IMR-90 (cell line): ENCODE measurements at regions not wholly inside any gene's neighbourhood (a gene's known extent, or its start where the extent isn't known, plus 50 kb on each side); places are given as distances from the start of the nearest gene placed in this dataset.

Source experiments
- ATAC-seq: fragments of 200-7000 bp; cut with Tn5 transposase; 2 replicates; pipeline ENCODE4 v1.9.1; 2020; ENCODE audit warnings: low read depth, mild to moderate bottlenecking, moderate library complexity
- BruUV-seq: library from RNA; stranded (reverse); fragments of 400-500 nt; replicated peaks from 2 replicates; lab custom pipeline; 2021; lab: Mats Ljungman, UMichigan
- CTCF ChIA-PET: fragments of 300-600 bp; formaldehyde crosslinking; extraction: SDS; loops from one replicate; lab custom pipeline; 2021; ENCODE audit warnings: antibody characterized with exemption; lab: Yijun Ruan, JAX
- POLR2A ChIA-PET: fragments of 300-600 bp; sonication (Branson Sonifier 250); formaldehyde crosslinking; loops from one replicate; lab custom pipeline; 2022; ENCODE audit warnings: antibody characterized with exemption; ENCODE audit not compliant: unreplicated experiment; lab: Charles Lee
- DNase-seq: peaks from one replicate; pipeline ENCODE4 v3.0.0; 2013
- H2AFZ ChIP-seq: replicated peaks from 2 replicates; pipeline ENCODE3; 2013; ENCODE audit warnings: low read length, mild to moderate bottlenecking; ENCODE audit not compliant: poor library complexity
- H2AK5ac ChIP-seq: 2 replicates; pipeline ENCODE4 v1.6.1; 2013; ENCODE audit warnings: low read depth, low read length, inconsistent platforms
- H2AK9ac ChIP-seq: replicated peaks from 2 replicates; pipeline ENCODE3; 2013; ENCODE audit warnings: mild to moderate bottlenecking, low read depth, low read length, moderate library complexity; ENCODE audit not compliant: poor library complexity
- H2BK120ac ChIP-seq: 2 replicates; pipeline ENCODE4 v1.6.1; 2013; ENCODE audit warnings: low read depth, low read length, inconsistent platforms
- H2BK15ac ChIP-seq: 3 replicates; pipeline ENCODE4 v1.6.1; 2013; ENCODE audit warnings: low read depth, low read length, inconsistent platforms
- H2BK20ac ChIP-seq: 2 replicates; pipeline ENCODE4 v1.6.1; 2013; ENCODE audit warnings: low read depth, mild to moderate bottlenecking, inconsistent platforms, low read length, moderate library complexity
- H2BK5ac ChIP-seq: 2 replicates; pipeline ENCODE4 v1.6.1; 2013; ENCODE audit warnings: mild to moderate bottlenecking, low read depth, low read length, inconsistent platforms; ENCODE audit not compliant: poor library complexity, severe bottlenecking
- H3K14ac ChIP-seq: replicated peaks from 2 replicates; pipeline ENCODE4 v1.6.1; 2013; ENCODE audit warnings: low read depth, low read length, inconsistent platforms
- H3K18ac ChIP-seq: 2 replicates; pipeline ENCODE4 v1.6.1; 2013; ENCODE audit warnings: low read depth, low read length, control low read depth
- H3K23ac ChIP-seq: 2 replicates; pipeline ENCODE4 v1.6.1; 2013; ENCODE audit warnings: low read depth, low read length, inconsistent platforms
- H3K27ac ChIP-seq: 2 replicates; pipeline ENCODE4 v1.5.1; 2013; ENCODE audit warnings: mild to moderate bottlenecking, control low read depth, low read length; ENCODE audit not compliant: insufficient read depth
- H3K27me3 ChIP-seq: 2 replicates; pipeline ENCODE4 v1.6.1; 2013; ENCODE audit warnings: low read length; ENCODE audit not compliant: control insufficient read depth, insufficient read depth
- H3K36me3 ChIP-seq: 2 replicates; pipeline ENCODE4 v1.6.1; 2013; ENCODE audit warnings: low read length, mixed read lengths; ENCODE audit not compliant: control insufficient read depth, insufficient read depth
- H3K4ac ChIP-seq: 2 replicates; pipeline ENCODE4 v1.6.1; 2013; ENCODE audit warnings: low read depth, low read length, inconsistent platforms
- H3K4me1 ChIP-seq: 2 replicates; pipeline ENCODE4 v1.6.1; 2013; ENCODE audit warnings: low read length, mixed read lengths; ENCODE audit not compliant: control insufficient read depth, insufficient read depth
- H3K4me2 ChIP-seq: 2 replicates; pipeline ENCODE4 v1.6.1; 2013; ENCODE audit warnings: low read depth, mild to moderate bottlenecking, control low read depth, low read length, moderate library complexity
- H3K4me3 ChIP-seq: 2 replicates; pipeline ENCODE4 v1.5.1; 2013; ENCODE audit warnings: low read depth, mild to moderate bottlenecking, control low read depth, low read length, moderate library complexity; ENCODE audit not compliant: insufficient read depth
- H3K56ac ChIP-seq: 2 replicates; pipeline ENCODE4 v1.6.1; 2013; ENCODE audit warnings: low read length, inconsistent platforms; ENCODE audit not compliant: insufficient read depth; ENCODE audit errors: extremely low read depth
- H3K79me1 ChIP-seq, 2 experiments: 2 replicates each; pipeline ENCODE4 v1.6.1; 2013; ENCODE audit warnings: low read length in 2 of 2, inconsistent platforms in 1 of 2, low read depth in 1 of 2
- H3K9ac ChIP-seq: 2 replicates; pipeline ENCODE4 v1.6.1; 2013; ENCODE audit warnings: low read depth, low read length, control low read depth
- H3K9me1 ChIP-seq: 2 replicates; pipeline ENCODE4 v1.6.1; 2013; ENCODE audit warnings: low read length, inconsistent platforms; ENCODE audit not compliant: insufficient read depth
- H3K9me3 ChIP-seq: 2 replicates; pipeline ENCODE4 v1.6.1; 2013; ENCODE audit warnings: low read length; ENCODE audit not compliant: control insufficient read depth, insufficient read depth
- H4K20me1 ChIP-seq: 2 replicates; pipeline ENCODE4 v1.6.1; 2013; ENCODE audit warnings: low read length, inconsistent platforms; ENCODE audit not compliant: insufficient read depth
- H4K5ac ChIP-seq: 2 replicates; pipeline ENCODE4 v1.6.1; 2013; ENCODE audit warnings: mild to moderate bottlenecking, low read depth, low read length, control low read depth
- H4K8ac ChIP-seq, 2 experiments: 2 replicates each; pipeline ENCODE4 v1.6.1; 2013; ENCODE audit warnings: low read depth in 2 of 2, low read length in 2 of 2, control low read depth in 1 of 2, inconsistent platforms in 1 of 2
- H4K91ac ChIP-seq: 2 replicates; pipeline ENCODE4 v1.6.1; 2013; ENCODE audit warnings: low read depth, low read length, inconsistent platforms; ENCODE audit not compliant: insufficient read depth
- BHLHE40 ChIP-seq: fragments of 150-350 bp; IDR thresholded peaks from 2 replicates; pipeline ENCODE4 v1.6.1; 2016; ENCODE audit warnings: mild to moderate bottlenecking, low read depth, low read length
- CEBPB ChIP-seq: IDR thresholded peaks from 2 replicates; pipeline ENCODE4 v1.6.1; 2012; ENCODE audit warnings: low read depth, low read length, improper control_type of control experiment
- CHD1 ChIP-seq: IDR thresholded peaks from 2 replicates; pipeline ENCODE4 v1.6.1; 2012; ENCODE audit warnings: low read depth, low read length, improper control_type of control experiment
- FOS ChIP-seq: fragments of 150-350 bp; IDR thresholded peaks from 2 replicates; pipeline ENCODE4 v1.6.1; 2016; ENCODE audit warnings: low read depth, low read length
- MAFK ChIP-seq: IDR thresholded peaks from 2 replicates; pipeline ENCODE4 v1.6.1; 2012; ENCODE audit warnings: low read depth, low read length, improper control_type of control experiment
- MAZ ChIP-seq: IDR thresholded peaks from 2 replicates; pipeline ENCODE4 v1.6.1; 2012; ENCODE audit warnings: low read depth, mild to moderate bottlenecking, low read length, improper control_type of control experiment, moderate library complexity, borderline replicate concordance
- MXI1 ChIP-seq: IDR thresholded peaks from 2 replicates; pipeline ENCODE4 v1.6.1; 2012; ENCODE audit warnings: low read depth, mild to moderate bottlenecking, low read length, moderate library complexity, borderline replicate concordance
- NFE2L2 ChIP-seq: fragments of 150-350 bp; IDR thresholded peaks from 2 replicates; pipeline ENCODE4 v1.6.1; 2016; ENCODE audit warnings: low read depth, mild to moderate bottlenecking, low read length
- POLR2A ChIP-seq: IDR thresholded peaks from 2 replicates; pipeline ENCODE4 v1.6.1; 2012; ENCODE audit warnings: mild to moderate bottlenecking, low read depth, low read length
- RAD21 ChIP-seq: IDR thresholded peaks from 2 replicates; pipeline ENCODE4 v1.6.1; 2012; ENCODE audit warnings: low read length, improper control_type of control experiment
- RCOR1 ChIP-seq: IDR thresholded peaks from 2 replicates; pipeline ENCODE4 v1.6.1; 2012; ENCODE audit warnings: mild to moderate bottlenecking, low read length, improper control_type of control experiment; ENCODE audit not compliant: insufficient replicate concordance
- RFX5 ChIP-seq: IDR thresholded peaks from 2 replicates; pipeline ENCODE4 v1.8.0; 2012; ENCODE audit warnings: low read depth, mild to moderate bottlenecking, low read length, moderate library complexity
- SMC3 ChIP-seq: fragments of 150-350 bp; IDR thresholded peaks from 2 replicates; pipeline ENCODE4 v1.6.1; 2016; ENCODE audit warnings: low read depth, mild to moderate bottlenecking, antibody characterized with exemption, low read length, moderate library complexity
- WGBS, 2 experiments: methylation state at CpG; one replicate each; pipeline versions ENCODE4 v1.1.5 to v1.1.7; 2013; ENCODE audit warnings: missing lambda C conversion rate in 2 of 2; ENCODE audit not compliant: insufficient read length in 1 of 2; ENCODE audit errors: extremely low coverage in 2 of 2; 5-methylcytosine and 5-hydroxymethylcytosine counted together
- dilution Hi-C: fragments of 300-500 bp; cut with HindIII; formaldehyde crosslinking; loops from one replicate; pipeline ENCODE4 v1.14.3; 2018; ENCODE audit warnings: low sequenced_read_pairs; ENCODE audit not compliant: unreplicated experiment
- in situ Hi-C: fragments of 300-500 bp; cut with MboI; formaldehyde crosslinking; loops from 3 replicates; pipeline ENCODE4 v1.14.3; 2019; ENCODE audit warnings: low sequenced_read_pairs, inconsistent platforms, mixed read lengths
- intact Hi-C: fragments of 100-400 bp; cut with micrococcal nuclease; formaldehyde crosslinking; loops from 2 replicates; pipeline ENCODE4 v1.10.0; 2022
- TF ChIP-seq, protein P1 (sequence below): fragments of 150-350 bp; IDR thresholded peaks from 2 replicates; pipeline ENCODE4 v1.6.1; 2017; ENCODE audit warnings: mild to moderate bottlenecking, antibody characterized with exemption, low read length, low read depth
- TF ChIP-seq, protein P2 (sequence below): conservative IDR thresholded peaks from 2 replicates; pipeline ENCODE4 v1.5.1; 2012; ENCODE audit warnings: mild to moderate bottlenecking, low read depth, low read length, improper control_type of control experiment
- TF ChIP-seq, protein P3 (sequence below): fragments of 150-350 bp; IDR thresholded peaks from 2 replicates; pipeline ENCODE4 v1.6.1; 2016; ENCODE audit warnings: low read depth, mild to moderate bottlenecking, low read length, moderate library complexity, borderline replicate concordance

DNA sequence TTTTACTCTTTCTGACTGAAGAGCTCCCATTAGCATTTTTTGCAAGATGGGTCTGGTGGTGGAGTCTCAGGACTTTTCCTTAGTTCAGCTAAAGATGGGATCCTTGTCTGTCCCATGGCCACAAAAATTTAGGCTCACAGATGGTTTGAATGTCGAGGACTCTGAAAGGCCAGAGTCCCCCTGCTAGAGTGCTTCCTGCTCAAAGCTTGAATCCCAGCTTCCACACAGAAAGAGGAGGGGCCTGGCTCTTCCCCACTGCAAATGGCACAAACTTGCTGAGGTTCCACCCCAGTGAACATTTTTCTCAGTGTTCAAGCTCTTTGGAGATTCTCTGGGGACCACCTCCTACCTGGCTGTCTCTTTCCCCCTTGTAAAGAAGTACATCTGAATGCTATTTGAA lies 64.7 kb upstream of the UGT2B15 start:
- intact Hi-C loops (no loop called here), in situ Hi-C loops (no loop called here), dilution Hi-C loops (no loop called here)
- no CpG with 5 or more reads among the region's 1 CpG for WGBS, 2 experiments
- TF ChIP-seq CEBPB: no peak
- no peak for TF ChIP-seq SMC3
- no peak for TF ChIP-seq POLR2A
- TF ChIP-seq, protein P1, sequence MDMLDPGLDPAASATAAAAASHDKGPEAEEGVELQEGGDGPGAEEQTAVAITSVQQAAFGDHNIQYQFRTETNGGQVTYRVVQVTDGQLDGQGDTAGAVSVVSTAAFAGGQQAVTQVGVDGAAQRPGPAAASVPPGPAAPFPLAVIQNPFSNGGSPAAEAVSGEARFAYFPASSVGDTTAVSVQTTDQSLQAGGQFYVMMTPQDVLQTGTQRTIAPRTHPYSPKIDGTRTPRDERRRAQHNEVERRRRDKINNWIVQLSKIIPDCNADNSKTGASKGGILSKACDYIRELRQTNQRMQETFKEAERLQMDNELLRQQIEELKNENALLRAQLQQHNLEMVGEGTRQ: no peak
- no peak for TF ChIP-seq MXI1
- TF ChIP-seq MAFK: no peak
- TF ChIP-seq RAD21: no peak
- TF ChIP-seq MAZ: no peak
- no peak for TF ChIP-seq FOS
- TF ChIP-seq RCOR1: no peak
- TF ChIP-seq CHD1: no peak
- TF ChIP-seq, protein P2, sequence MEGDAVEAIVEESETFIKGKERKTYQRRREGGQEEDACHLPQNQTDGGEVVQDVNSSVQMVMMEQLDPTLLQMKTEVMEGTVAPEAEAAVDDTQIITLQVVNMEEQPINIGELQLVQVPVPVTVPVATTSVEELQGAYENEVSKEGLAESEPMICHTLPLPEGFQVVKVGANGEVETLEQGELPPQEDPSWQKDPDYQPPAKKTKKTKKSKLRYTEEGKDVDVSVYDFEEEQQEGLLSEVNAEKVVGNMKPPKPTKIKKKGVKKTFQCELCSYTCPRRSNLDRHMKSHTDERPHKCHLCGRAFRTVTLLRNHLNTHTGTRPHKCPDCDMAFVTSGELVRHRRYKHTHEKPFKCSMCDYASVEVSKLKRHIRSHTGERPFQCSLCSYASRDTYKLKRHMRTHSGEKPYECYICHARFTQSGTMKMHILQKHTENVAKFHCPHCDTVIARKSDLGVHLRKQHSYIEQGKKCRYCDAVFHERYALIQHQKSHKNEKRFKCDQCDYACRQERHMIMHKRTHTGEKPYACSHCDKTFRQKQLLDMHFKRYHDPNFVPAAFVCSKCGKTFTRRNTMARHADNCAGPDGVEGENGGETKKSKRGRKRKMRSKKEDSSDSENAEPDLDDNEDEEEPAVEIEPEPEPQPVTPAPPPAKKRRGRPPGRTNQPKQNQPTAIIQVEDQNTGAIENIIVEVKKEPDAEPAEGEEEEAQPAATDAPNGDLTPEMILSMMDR: no peak
- no peak for TF ChIP-seq NFE2L2
- TF ChIP-seq, protein P3, sequence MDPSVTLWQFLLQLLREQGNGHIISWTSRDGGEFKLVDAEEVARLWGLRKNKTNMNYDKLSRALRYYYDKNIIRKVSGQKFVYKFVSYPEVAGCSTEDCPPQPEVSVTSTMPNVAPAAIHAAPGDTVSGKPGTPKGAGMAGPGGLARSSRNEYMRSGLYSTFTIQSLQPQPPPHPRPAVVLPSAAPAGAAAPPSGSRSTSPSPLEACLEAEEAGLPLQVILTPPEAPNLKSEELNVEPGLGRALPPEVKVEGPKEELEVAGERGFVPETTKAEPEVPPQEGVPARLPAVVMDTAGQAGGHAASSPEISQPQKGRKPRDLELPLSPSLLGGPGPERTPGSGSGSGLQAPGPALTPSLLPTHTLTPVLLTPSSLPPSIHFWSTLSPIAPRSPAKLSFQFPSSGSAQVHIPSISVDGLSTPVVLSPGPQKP: no peak
- no peak for TF ChIP-seq BHLHE40
- no peak for TF ChIP-seq RFX5
- Histone ChIP-seq H2BK20ac (no peak overlapping the region), H3K27ac (no peak overlapping the region), H3K9me3 (no peaks in the 10 kb centered on the region; the same call in 1 of the 2 replicates), H3K4ac (no peak overlapping the region), H4K8ac (no peak overlapping the region), H3K79me1 (no peaks in the 10 kb centered on the region), H2AK9ac (no peak overlapping the region), H2BK120ac (no peak overlapping the region), H3K9me1 (no peaks in the 10 kb centered on the region), H3K18ac (no peak overlapping the region), H3K4me2 (no peak overlapping the region), H3K9ac (no peak overlapping the region), H2BK5ac (no peak overlapping the region), H2AFZ (no peak overlapping the region), H4K5ac (no peak overlapping the region), H4K91ac (no peak overlapping the region), H3K4me1 (no peaks in the 10 kb centered on the region), H3K23ac (no peak overlapping the region), H3K56ac (no peak overlapping the region), H3K4me3 (no peak overlapping the region), H3K36me3 (no peaks in the 10 kb centered on the region), H2AK5ac (no peak overlapping the region), H4K20me1 (no peaks in the 10 kb centered on the region), H3K27me3 (no peaks in the 10 kb centered on the region), H2BK15ac (no peak overlapping the region), H3K14ac (no peak overlapping the region)
- DNase-seq (no peak), ATAC-seq (no peak)
- ChIA-PET CTCF (no interaction called here), POLR2A (no interaction called here)
- no TSS peak for BruUV-seq
